ENCODE measurements at regions not wholly inside any gene's neighbourhood (a gene's known extent, or its start where the extent isn't known, plus 50 kb on each side); places are given as distances from the start of the nearest gene placed in this dataset.

DNA sequence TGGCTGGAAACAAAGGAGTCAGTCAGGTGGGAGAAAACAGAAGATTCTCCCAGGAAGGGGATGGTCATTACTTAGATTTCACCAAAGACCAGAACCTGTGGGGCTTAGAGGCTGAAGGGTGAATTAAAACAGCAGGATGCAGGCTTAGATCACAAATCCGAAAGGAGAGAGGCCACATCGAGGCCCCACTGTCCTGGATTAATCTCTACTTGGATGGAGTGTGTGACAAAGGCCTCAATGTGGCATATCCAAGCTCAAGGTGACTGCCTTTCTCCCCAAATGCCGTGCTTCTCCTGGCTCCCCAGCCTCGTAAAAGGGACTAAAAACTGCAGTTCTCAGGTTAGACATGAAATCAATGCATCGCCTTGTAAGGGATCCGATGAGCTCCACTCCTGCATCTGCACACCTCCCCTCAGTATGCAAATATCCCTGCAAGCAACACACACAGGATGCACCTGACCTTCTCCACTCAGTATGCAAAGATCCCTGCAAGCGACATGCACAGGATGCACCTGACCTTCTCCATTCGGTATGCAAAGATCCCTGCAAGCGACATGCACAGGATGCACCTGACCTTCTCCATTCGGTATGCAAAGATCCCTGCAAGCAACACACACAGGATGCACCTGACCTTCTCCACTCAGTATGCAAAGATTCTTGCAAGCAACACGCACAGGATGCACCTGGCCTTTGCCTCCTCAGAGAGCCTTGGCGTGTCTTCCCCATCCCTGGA, 447.4 kb downstream of the BRD1 start:
- no peak for DNase-seq

DNA sequence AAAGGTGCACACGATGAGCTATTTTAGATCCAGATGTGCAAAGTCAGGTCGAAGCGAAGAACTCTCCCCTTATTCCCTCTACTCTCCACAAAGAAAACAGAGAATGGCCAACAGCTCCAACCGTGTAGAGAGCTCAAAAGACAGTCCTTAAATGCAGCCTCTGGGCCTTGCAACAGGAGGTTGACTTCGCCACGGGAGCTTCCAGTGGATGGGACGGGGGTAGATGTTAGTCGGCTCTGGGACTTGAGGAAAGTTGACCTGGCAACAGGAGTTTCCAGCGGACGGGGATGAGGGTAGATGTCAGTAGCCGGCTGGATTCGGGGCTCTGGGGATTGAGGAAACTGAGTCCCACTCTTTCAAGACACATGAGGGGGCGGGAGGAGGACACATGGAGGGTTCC, 450.4 kb downstream of the BRD1 start:
- no peak for DNase-seq

DNA sequence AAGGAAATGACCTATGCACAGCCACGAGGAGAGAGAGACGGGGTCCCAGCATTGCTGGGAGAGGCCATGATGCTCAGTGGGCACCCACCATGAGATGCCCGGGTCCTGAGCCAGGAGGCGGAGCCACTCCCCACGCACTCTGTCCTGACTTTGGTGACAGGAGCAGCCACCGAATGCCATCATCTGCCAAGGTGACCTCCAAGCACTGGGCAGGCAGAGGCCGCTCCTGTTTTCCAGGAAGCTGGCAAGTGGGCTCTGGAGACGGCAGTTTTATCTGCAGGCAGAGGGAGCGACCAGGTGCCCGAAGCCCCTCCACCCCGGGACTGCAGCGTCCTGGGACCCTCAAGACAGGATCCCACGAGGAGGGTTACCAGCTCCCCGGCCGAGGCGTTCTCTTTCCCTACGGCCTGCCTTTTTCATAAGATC, 453.9 kb downstream of the BRD1 start:
- no peak for DNase-seq

DNA sequence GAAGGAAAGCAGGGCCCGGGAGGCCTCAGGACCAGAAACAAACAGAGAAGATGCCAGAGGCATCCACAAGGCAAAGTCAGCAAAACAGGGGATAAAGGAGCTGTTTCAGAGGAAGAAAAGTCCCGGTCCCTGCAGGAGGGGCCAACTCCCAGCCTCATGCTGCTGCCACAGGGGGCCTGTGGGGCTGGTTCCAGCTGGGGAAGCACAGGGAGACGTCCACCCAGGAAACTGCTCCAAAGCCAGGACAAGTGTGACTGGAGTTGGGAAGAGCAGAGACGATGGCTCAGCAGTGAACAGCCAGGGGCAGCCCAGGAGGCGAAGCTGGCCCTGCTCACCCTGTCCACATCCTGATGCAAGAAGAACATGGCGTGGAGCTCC, 454.4 kb downstream of the BRD1 start:
- DNase-seq: no peak

DNA sequence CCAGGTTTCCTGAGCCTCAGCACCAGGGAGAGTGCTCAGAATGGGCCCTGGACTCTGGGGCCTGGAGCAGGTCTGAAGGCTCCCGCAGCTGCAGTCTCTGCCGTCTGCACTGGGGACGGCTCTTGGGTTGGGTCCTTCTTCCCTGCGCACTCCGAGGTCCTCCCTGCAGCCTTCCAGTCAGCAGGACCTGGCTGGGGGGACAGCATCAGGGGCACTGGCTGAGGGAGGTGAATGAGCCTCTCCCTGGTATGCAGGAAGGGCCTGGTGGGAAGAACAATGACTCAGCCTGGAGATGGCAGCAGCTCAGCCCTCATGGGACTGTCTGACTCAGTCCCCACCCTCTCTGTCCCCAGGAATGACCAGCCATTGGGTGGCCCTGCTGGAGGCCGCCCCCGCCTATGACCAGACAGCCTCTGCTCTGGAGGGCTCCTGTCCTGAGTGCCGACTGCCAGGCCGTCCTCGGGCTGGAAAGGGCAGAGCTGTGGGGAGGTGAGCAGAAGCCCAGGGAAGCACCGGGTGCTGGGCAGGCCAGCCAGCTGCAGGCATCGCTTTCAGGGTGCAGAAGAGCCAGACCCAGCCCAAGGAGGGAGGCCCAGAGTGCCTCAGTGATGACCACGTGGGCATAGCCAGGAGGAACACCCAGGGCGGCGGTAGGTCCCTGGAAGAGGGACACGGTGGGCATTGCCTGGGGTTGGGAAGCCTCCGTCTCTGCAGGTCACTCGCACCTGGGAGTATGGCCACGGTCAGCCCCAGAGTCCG, 455.0 kb downstream of the BRD1 start:
- DNase-seq: no peak

DNA sequence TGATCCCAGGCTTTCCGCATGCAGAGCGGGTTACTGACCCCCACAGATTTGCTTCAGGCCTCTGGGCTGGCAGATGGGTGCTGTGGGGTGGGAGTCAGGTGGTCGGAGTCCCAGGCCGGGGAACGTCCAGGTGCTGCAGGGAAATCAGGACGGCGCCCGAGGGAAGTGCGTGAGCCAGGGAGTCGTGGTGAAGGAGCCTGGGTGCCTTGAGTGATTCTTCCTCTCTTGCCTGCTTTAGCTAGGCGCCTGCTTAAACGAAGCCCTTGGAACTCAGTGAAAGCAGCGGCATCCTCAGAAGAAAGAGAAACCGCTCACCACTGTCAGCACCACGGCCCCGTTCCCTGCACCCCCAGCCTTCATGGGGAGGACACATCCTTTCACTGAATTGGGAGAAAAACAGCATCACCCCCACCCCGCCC, 455.6 kb downstream of the BRD1 start:
- no peak for DNase-seq

DNA sequence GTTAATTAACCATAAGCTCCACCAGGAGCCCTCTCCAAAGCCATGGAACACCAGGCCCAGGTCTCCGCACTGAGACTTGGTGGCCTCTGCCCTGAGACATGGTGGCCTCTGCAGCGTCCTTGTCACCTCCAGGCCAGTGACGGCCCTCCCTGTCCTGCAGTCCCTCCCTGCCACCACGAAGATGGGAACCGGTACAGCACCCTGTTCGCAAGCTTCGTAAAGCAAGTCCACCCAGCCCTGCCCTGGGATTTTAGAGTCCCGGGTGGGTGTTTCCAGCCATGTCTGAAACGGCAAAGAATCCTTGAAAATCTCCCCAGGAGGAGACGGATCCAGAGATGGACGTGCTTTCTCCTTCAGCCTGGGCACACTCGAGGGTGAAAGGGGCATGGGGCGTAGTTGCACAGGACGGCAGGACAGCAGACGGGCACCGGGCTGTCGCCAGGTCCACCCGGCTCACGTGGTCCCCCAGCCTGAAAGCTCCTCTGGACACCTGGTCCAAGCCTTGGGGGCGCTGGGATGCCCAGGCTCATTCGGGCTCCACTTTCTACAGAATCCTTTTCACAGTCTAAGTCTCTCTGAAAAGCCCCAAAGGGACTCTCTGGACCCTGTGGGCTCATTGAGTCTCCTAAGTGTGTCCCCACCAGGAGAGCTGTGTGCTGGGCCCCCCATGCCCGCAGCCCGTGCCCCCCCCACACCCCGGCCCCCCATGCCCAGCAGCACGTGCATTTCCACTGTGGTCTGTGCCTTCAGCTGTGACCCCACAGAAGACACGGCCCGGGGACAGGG, 456.2 kb downstream of the BRD1 start:
- DNase-seq: no peak

DNA sequence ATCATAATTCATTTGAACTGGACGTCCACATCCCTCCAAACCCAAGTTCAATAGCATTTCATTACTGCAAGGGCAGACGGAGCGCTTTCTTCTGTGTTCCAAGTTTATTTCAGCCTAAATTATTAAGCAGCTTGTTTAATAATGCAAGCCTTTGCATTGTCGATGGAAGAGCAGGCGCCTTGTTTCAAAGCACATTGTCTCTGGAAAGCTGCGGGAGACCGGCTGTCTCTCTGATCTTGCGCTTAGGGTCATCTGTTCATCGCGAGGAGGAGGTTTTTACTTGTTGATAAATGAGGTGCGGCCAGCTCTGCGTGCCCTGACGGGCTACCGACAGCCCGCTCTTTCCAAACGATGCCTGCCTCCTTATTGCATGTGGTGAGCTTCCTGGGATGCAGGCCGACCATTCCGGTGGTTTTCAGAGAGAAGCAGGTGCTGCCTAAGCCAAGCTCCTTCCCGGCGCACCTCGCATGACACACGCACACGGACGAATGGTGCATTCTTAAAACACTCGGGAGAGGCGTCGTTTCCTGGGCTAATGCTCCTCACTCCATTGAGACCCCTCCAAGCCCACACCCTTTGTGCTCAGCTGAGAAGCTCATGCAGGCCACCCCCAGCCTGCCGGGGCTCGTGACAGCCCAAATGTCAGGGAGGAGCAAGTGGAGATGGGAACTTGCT, 456.9 kb downstream of the BRD1 start:
- no peak for DNase-seq

DNA sequence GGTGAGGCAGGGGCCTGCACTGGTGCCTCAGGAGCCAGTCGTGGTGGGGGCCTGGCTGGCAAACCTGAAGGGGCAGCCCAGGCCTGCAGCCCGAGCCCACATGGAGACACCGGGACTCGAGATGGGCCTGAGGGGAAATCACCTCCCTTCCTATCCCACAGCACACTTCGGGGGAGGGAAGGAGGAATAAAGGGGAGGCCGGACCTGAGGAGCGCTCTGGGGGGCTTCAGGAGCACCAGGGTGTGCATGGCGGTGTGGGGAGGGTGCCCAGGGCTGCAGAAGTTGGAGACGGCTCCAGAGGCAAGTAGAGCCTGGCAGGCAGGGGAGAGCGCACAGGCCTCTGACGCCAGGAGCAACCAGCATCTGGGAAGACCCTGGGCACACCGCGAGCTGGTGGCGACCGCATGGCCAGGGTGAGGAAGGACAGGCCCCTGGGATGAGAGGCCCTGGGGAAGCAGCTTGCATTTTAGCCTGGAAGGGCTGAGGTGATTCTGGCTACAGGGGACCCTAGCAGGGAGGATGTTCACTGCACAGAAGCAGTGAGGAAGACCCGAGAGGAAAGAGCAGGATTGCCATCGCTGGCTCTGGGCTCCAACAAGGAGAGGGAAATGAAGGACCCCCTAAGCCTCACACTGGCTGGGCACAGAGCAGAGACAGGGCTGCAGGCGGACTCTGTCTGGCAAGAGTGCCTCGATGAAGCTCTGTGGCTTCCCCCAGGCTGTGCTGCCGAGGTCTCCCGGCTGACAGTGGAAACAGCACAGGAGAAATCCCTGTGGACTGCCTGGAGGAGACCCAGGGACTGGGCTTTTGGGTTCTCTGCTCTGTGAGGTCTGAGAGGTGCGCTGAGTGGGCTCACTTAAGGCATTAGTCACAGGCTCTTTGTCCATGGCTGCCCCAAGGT, 457.7 kb downstream of the BRD1 start:
- no peak for DNase-seq

DNA sequence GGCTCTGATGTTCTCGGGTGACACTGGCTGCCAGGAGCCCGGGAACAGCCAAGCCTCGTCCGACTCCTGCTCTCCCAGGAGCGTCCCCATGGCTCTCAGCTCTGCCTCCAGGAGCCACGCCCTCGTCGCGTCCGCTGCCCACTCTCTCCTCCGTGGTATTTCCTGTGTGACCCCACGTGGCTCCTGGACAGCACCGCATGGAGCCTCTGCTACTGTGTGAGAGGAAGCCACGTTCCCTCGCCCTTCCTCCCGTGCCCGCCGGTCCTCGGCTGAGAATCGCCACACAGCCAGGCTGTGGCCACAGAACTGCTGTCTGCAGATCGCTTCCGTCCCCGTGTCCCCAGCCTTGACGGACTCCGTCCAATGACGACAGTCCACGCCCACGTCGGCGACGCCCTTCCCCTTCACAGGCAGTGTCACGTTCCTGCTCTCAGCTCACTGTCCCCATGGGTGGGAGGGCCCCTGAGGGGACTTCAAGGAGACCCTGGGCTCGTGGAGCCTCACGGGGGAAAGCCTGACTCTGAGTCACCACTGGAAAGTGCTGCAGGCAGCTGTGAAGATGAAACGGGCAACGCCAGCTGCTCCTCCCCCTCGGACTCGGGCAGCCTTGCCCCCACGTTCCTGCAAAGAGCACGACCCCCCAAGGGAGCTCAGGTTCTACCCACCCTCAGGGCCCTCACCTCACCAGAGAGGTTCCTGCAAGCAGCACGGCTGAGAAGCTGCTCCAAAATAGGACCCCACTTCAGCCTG, 458.5 kb downstream of the BRD1 start:
- no peak for DNase-seq

DNA sequence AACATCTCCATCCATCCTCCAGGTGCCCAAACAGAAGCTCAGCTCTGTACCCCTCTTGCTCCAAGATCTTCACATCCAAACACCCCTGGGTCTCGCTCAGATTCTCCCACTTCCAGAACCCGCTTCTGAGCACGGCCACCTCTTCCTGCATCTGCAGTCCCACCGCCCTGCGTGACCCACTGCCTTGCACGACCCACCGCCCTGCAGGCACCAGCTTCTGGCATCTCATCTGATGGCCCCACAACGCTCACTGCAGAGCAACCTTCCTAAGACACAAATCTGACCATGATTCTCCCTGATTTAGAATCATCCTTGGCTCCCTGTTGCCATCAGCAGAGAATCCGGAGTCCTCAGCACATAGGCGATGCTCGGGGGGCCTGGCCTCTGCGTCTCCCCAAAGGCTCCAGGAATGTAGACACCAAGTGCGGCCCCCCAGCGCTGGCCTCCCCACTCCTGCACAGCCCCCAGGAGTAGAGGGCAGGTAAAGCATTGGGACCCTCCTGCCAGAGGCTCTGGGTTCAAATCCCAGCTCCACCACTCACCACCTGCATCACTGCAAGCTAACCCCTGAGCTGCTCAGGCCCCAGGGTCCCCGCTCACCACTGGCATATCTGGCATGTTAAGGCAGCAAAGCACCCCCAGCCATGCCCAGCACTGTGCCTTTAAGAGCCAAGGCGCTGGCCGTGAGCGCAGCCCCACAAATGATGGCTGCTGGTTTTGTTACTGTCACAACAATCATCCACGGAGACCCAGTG, 459.3 kb downstream of the BRD1 start:
- DNase-seq: no peak

DNA sequence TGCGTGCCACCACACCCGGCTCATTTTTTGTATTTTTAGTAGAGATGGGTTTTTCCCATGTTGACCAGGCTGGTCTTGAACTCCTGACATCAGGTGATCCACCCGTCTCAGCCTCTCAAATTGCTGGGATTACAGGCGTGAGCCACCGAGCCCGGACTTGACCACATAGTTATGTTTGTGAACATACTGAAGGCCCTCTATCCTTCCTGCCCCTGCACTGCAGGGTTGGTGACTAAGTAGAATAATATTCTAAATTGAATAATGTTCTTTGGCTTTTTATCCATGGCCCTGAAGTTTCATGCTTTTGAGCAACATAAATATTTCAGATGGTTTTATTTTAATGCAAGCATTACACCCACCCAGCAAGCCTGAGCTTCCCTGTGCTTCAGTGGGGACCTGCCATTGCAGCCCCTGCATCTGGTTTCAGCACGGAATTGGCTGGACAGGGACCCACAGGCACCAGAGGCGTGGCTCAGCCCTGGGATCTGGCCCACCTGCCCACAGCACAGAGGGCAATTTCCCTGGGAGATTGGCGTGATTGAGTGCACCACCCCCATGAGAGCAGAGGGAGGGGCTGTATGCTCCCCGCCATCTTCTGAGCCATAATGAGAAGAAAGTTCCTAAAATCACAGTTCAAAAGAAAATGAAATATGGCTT, 460.5 kb downstream of the BRD1 start:
- no peak for DNase-seq

DNA sequence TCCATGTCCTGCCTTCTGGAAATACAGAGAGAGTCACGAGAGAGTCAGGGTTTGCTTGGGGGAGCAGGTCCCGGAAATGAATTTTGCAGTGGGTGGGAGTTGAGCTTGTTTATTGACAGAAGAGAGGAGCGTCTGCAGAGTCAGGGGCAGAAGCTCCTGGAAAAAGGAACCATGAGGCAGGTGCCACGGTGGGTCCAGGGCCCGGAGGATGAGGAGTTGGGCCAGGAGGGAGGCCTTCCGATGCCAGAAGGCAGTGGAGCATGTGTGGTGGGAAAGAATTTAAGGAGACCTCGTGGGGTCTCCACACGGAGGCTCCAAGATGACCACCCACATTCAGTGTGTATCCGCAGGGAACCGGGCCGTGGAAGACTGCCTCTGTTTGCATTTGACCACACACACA, 461.2 kb downstream of the BRD1 start:
- no peak for DNase-seq

DNA sequence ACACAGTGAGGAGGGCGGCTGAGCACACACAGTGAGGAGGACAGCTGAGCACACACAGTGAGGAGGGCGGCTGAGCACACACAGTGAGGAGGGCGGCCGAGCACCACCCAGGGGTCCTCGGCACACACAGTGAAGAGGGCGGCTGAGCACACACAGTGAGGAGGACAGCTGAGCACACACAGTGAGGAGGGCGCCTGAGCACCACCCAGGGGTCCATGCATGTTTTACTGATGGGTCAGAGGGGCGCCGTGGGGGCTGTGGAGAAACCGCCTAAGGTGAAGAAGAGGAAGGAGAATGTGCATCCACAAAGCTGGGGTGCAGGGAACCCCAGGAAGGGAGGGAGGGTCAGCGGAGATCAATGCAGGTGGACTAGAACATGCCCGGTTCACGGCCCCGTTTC, 461.8 kb downstream of the BRD1 start:
- DNase-seq: no peak

DNA sequence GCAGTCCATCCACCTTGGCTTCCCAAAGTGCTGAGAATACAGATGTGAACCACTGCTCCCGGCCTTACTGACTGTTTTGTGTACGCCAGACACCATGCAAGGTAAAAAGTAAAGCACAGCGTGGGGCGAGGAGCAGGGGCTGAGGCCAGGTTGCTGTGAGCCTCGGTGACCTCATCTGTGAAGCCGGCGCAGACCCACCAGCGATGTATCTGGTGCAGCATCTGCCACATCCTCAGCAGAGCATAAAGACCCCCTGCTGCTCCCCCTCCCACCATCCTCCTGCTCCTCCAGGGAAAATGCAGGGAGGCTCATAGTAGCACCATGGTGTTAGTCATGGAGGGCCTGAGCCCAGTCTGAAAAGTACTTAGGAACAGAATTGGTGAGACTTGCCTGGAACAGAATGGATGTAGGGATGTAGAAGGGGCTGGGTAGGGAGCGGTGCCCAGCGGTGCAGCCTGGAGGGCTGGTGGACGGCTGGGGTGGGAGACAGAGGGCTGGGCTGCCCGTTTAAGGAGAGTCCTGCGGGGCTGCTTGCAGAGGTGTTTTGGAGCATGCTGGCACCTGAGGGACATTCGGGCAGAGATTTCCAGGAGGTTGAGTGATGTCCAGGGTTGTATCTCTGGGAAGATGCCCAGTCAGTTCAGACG, 462.4 kb downstream of the BRD1 start:
- DNase-seq: no peak

DNA sequence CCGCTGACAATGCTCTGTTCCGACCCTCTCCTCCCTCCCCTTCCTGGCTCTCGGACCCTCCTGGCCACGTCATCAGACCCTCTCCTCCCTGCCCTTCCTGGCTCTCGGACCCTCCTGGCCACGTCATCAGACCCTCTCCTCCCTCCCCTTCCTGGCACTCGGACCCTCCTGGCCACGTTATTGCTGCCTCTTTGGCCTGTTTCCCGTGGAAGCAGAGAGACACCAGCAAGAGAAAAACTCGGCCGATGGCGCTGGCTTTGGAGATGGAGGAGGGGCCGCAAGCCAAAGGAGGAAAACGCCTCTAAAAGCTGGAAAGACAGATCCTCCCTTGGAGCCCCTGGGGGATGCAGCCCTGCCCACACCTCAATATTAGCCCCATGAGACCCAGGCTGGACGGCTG, 463.3 kb downstream of the BRD1 start:
- DNase-seq: no peak

DNA sequence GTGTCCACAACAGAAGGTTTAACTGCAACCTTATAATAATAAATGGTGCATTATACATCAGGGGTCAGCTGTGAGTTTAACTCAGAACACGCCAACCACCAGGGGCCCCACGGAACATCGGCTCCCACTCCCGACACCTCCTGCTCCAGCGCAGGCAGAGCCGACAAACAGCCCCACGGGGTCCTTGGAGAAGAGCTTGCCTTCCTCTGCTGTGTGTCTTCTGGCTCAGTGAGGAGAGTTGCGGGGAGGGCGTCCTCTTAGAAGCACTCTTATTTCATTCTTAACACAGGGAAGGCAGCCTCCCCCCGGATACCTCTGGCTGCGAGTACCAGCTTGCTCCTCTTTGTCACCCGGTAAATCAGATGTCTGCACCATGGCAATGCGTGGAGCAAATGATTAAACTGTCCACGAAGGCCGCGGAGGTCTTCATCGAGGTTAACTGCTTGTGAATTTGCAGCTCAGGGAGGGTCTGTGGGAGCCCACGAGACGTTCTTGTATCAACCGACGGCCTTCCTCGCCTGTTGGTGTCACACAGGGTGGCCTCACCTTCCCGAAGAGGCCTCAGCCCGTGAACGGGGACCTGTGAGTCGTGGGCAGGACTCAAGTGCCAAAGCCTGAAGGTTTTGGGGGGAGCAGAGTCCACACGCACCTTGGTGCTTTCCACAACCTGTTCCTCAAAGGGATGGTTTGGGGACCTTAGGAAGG, 464.0 kb downstream of the BRD1 start:
- DNase-seq: no peak

DNA sequence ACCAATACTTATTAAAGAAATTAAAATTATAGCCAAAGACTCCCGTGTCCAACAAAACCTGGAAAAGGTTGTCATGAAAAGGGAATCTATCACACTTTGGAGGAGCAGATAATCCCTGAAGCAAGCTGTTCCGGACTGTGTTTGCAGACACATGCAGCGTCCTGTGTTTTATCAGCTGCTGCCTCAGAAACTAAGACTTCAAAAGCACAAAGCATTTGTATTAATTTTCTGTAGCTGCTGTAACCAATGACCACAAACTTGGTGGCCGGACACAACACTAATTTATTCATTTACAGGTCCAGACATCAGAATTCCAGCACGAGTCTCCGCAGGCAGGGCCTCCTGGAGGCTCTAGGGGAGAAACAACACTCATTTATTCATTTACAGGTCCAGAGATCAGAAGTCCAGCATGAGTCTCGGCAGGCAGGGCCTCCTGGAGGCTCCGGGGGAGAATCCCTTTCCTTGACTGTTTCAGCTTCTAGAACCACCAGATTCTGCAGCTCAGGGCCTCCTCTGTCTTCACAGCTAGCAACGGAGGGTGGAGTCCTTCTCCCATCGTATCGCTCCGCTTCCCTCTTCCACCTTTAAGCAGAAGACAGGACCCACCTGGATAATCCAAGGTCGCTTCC, 465.3 kb downstream of the BRD1 start:
- no peak for DNase-seq

Measured in CD4-positive, alpha-beta T cell treated with Interleukin-21 for 1 hour (primary cell).